Transverse colon (tissue), 3 donors: ENCODE measurements at regions not wholly inside any gene's neighbourhood (a gene's known extent, or its start where the extent isn't known, plus 50 kb on each side); places are given as distances from the start of the nearest gene placed in this dataset.

Experiments
- CTCF ChIP-seq, 5 experiments: fragments of 200-600 bp in 3 of 5; fragments of 450-650 bp in 2 of 5; sonication (generic) in 3 of 5; IDR thresholded peaks; 1 replicate in 2 of 5; 2 replicates in 3 of 5; pipeline ENCODE4 v1.5.1; 2016 to 2017; ENCODE audit warnings: antibody characterized with exemption in 5 of 5, inconsistent platforms in 3 of 5, mild to moderate bottlenecking in 2 of 5, moderate library complexity in 1 of 5
- EP300 ChIP-seq: sonication (generic); formaldehyde crosslinking; IDR thresholded peaks from one replicate; pipeline ENCODE4 v1.6.1; 2017; ENCODE audit warnings: antibody characterized with exemption, low read depth

- no peak for TF ChIP-seq EP300
- no peak for TF ChIP-seq CTCF (IDR thresholded peaks at IDR 0.05)
Measured at GRCh38 chrX:79564362-79564761, 197.2 kb upstream of the ITM2A start.
